ENCODE measurements at regions not wholly inside any gene's neighbourhood (a gene's known extent, or its start where the extent isn't known, plus 50 kb on each side); places are given as distances from the start of the nearest gene placed in this dataset.

DNA sequence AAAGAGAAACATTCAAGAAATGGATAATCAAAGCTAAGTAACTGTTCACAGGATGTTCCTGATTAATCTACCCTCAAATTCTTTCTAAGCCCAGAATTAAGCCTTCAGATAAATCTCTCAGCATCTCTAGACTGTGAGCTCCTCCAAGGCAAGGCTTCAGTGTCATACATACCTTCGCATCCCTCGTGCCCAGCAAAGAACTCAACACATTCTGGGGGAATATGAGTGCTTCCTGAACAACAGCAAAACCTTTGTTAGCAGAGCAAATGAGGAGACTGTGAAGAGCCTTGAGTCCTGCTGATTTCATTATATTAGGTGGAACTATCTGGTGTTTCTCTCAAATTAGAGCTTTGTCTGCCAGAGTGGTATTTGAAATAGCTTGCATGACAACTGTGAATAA lies 401.8 kb upstream of the TMPO start:
- DNase-seq (ENCODE audit: low spot score) = no peak
- Mint-ChIP-seq H3K4me1 (ENCODE audit: low read depth) (no peaks in the 10 kb centered on the region), H3K9me3 (ENCODE audit: low read depth) (no peaks in the 10 kb centered on the region), H3K4me3 (ENCODE audit: unreplicated experiment) (no peak overlapping the region), H3K27me3 (ENCODE audit: low read depth) (no peaks in the 10 kb centered on the region), H3K36me3 (ENCODE audit: low read depth) (no peaks in the 10 kb centered on the region), H3K27ac (ENCODE audit: unreplicated experiment) (no peak overlapping the region)
- TF ChIP-seq, protein P1, sequence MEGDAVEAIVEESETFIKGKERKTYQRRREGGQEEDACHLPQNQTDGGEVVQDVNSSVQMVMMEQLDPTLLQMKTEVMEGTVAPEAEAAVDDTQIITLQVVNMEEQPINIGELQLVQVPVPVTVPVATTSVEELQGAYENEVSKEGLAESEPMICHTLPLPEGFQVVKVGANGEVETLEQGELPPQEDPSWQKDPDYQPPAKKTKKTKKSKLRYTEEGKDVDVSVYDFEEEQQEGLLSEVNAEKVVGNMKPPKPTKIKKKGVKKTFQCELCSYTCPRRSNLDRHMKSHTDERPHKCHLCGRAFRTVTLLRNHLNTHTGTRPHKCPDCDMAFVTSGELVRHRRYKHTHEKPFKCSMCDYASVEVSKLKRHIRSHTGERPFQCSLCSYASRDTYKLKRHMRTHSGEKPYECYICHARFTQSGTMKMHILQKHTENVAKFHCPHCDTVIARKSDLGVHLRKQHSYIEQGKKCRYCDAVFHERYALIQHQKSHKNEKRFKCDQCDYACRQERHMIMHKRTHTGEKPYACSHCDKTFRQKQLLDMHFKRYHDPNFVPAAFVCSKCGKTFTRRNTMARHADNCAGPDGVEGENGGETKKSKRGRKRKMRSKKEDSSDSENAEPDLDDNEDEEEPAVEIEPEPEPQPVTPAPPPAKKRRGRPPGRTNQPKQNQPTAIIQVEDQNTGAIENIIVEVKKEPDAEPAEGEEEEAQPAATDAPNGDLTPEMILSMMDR (IDR thresholded peaks at IDR 0.05) = no peak

- Mint-ChIP-seq H3K27me3 (ENCODE audit: low read depth) (peaks cover 18% of the 10 kb centered on the region), H3K4me1 (ENCODE audit: low read depth) (no peaks in the 10 kb centered on the region), H3K27ac (ENCODE audit: unreplicated experiment) (no peak overlapping the region), H3K9me3 (ENCODE audit: low read depth) (no peaks in the 10 kb centered on the region), H3K36me3 (ENCODE audit: low read depth) (no peaks in the 10 kb centered on the region), H3K4me3 (ENCODE audit: unreplicated experiment) (no peak overlapping the region)
- TF ChIP-seq, protein P1 (IDR thresholded peaks at IDR 0.05) = no peak
- no peak for DNase-seq (ENCODE audit: low spot score)
Observed at GRCh38 chr12:98121963-98122362, 393.4 kb upstream of the TMPO start.

DNA sequence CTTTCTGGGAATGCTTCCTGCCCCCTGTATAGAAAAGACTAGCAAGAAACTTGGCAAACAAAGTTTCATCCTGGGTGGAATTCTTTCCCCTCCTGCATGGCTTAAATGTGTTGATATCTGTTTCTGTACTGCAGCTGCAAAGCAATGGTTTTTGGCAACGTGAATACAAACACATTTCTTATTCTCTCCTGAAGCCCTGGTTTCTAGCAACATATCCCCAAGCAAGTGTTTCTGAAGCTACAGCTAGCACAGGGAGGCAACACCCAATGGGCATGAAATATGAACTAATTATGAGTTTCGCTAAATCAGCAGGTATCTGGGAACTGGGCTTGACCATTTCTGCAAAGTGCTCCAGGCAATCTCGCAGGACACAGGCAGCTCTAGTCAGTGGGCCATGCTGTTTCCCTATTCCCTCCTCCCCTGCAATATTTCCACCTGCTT lies 392.3 kb upstream of the TMPO start:
- no peak for DNase-seq (ENCODE audit: low spot score)
- H3K27ac Mint-ChIP-seq (ENCODE audit: unreplicated experiment) = no peak overlapping the region
- H3K4me1 Mint-ChIP-seq (ENCODE audit: low read depth) = no peaks in the 10 kb centered on the region
- TF ChIP-seq, protein P1 (IDR thresholded peaks at IDR 0.05) = no peak
- H3K4me3 Mint-ChIP-seq (ENCODE audit: unreplicated experiment) = no peak overlapping the region
- H3K9me3 Mint-ChIP-seq (ENCODE audit: low read depth) = no peaks in the 10 kb centered on the region
- H3K27me3 Mint-ChIP-seq (ENCODE audit: low read depth) = peaks cover 18% of the 10 kb centered on the region
- no peaks in the 10 kb centered on the region for H3K36me3 Mint-ChIP-seq (ENCODE audit: low read depth)

- Mint-ChIP-seq H3K36me3 (ENCODE audit: low read depth) (no peaks in the 10 kb centered on the region), H3K9me3 (ENCODE audit: low read depth) (no peaks in the 10 kb centered on the region), H3K4me1 (ENCODE audit: low read depth) (no peaks in the 10 kb centered on the region), H3K27me3 (ENCODE audit: low read depth) (peaks cover 17% of the 10 kb centered on the region), H3K27ac (ENCODE audit: unreplicated experiment) (no peak overlapping the region), H3K4me3 (ENCODE audit: unreplicated experiment) (no peak overlapping the region)
- no peak for DNase-seq (ENCODE audit: low spot score)
- TF ChIP-seq, protein P1 (IDR thresholded peaks at IDR 0.05) = no peak
Observed at GRCh38 chr12:98126637-98127335, 388.6 kb upstream of the TMPO start.

GRCh38 chr12:98127336-98127679 lies 388.1 kb upstream of the TMPO start:
- H3K4me3 Mint-ChIP-seq (ENCODE audit: unreplicated experiment) = no peak overlapping the region
- no peaks in the 10 kb centered on the region for H3K9me3 Mint-ChIP-seq (ENCODE audit: low read depth)
- H3K27me3 Mint-ChIP-seq (ENCODE audit: low read depth) = peaks cover 17% of the 10 kb centered on the region
- TF ChIP-seq, protein P1 (IDR thresholded peaks at IDR 0.05) = no peak
- no peak overlapping the region for H3K27ac Mint-ChIP-seq (ENCODE audit: unreplicated experiment)
- H3K36me3 Mint-ChIP-seq (ENCODE audit: low read depth) = no peaks in the 10 kb centered on the region
- DNase-seq (ENCODE audit: low spot score) = no peak
- H3K4me1 Mint-ChIP-seq (ENCODE audit: low read depth) = no peaks in the 10 kb centered on the region
